SK-N-MC (cell line): ENCODE measurements at regions not wholly inside any gene's neighbourhood (a gene's known extent, or its start where the extent isn't known, plus 50 kb on each side); places are given as distances from the start of the nearest gene placed in this dataset.

Experiments
- DNase-seq: peaks from one replicate; pipeline ENCODE4 v3.0.0-alpha.2; 2011; ENCODE audit warnings: low read depth, low spot score
- H3K27ac ChIP-seq: fragments of 200-600 bp; sonication (generic); 2 replicates; pipeline ENCODE4 v1.5.1; 2016; ENCODE audit warnings: mixed run types
- H3K36me3 ChIP-seq: fragments of 200-600 bp; sonication (generic); 2 replicates; pipeline ENCODE4 v1.6.1; 2017; ENCODE audit warnings: antibody characterized with exemption, low read length, mixed read lengths; ENCODE audit not compliant: insufficient read depth
- H3K4me3 ChIP-seq: fragments of 200-600 bp; sonication (generic); 2 replicates; pipeline ENCODE4 v1.5.1; 2016
- H3K9ac ChIP-seq: fragments of 200-600 bp; sonication (generic); 2 replicates; pipeline ENCODE4 v1.8.0; 2017; ENCODE audit warnings: mixed run types, mixed read lengths; ENCODE audit not compliant: insufficient read length
- H3K9me3 ChIP-seq: fragments of 200-600 bp; sonication (generic); 2 replicates; pipeline ENCODE4 v1.6.1; 2017; ENCODE audit warnings: low read depth, mild to moderate bottlenecking, antibody characterized with exemption, low read length, moderate library complexity, mixed read lengths
- EZH2 ChIP-seq: fragments of 200-600 bp; sonication (generic); IDR thresholded peaks from one replicate; pipeline ENCODE4 v1.6.1; 2017; ENCODE audit warnings: antibody characterized with exemption
- FOXP2 ChIP-seq: optimal IDR thresholded peaks from 2 replicates; pipeline ENCODE3; 2011; ENCODE audit warnings: mild to moderate bottlenecking, moderate library complexity; ENCODE audit not compliant: insufficient read depth; ENCODE audit errors: extremely low read length, control extremely low read depth
- POLR2AphosphoS5 ChIP-seq: IDR thresholded peaks from 2 replicates; pipeline ENCODE4 v1.6.1; 2012; ENCODE audit warnings: mild to moderate bottlenecking, low read depth, low read length, borderline replicate concordance

GRCh38 chr18:54521846-54522245 lies 69.2 kb upstream of the DYNAP start:
- no peaks in the 10 kb centered on the region for H3K9me3 ChIP-seq
- H3K9ac ChIP-seq, result no peak overlapping the region
- no peaks in the 10 kb centered on the region for H3K36me3 ChIP-seq
- H3K27ac ChIP-seq, result no peak overlapping the region
- TF ChIP-seq FOXP2, result no peak
- TF ChIP-seq EZH2, result no peak
- no peak for TF ChIP-seq POLR2AphosphoS5
- no peak for DNase-seq
- no peak overlapping the region for H3K4me3 ChIP-seq

GRCh38 chr18:54528942-54529376 lies 62.1 kb upstream of the DYNAP start:
- H3K4me3 ChIP-seq, result no peak overlapping the region
- no peak overlapping the region for H3K27ac ChIP-seq
- no peak for DNase-seq
- H3K36me3 ChIP-seq, result no peaks in the 10 kb centered on the region
- H3K9me3 ChIP-seq, result no peaks in the 10 kb centered on the region
- H3K9ac ChIP-seq, result no peak overlapping the region
- TF ChIP-seq EZH2 (no peak), FOXP2 (no peak), POLR2AphosphoS5 (no peak)

DNA sequence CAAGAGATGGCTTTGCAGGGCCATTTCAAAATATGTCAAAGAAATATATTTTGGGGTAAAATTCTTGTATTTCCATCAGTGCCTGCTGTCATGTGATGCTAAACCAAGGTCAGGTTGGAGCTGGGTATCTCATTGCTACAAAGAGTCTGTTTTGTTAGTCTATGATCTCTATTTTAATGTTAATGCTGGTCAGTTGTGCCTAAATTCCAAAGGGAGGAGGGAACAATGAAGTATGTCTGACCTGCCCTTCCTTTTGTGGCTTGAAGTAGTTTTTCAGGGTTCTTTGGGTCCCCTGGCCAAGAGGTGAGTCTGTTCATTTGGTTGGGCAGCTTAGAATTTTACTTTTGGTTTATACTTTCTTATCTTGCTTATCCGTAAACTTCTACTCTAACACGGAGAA lies 61.6 kb upstream of the DYNAP start:
- no peaks in the 10 kb centered on the region for H3K36me3 ChIP-seq
- no peak for DNase-seq
- TF ChIP-seq FOXP2, result no peak
- no peak overlapping the region for H3K9ac ChIP-seq
- no peaks in the 10 kb centered on the region for H3K9me3 ChIP-seq
- H3K27ac ChIP-seq, result no peak overlapping the region
- no peak overlapping the region for H3K4me3 ChIP-seq

- no peak overlapping the region for H3K9ac ChIP-seq
- no peaks in the 10 kb centered on the region for H3K36me3 ChIP-seq
- no peak for TF ChIP-seq POLR2AphosphoS5
- H3K27ac ChIP-seq, result no peak overlapping the region
- no peaks in the 10 kb centered on the region for H3K9me3 ChIP-seq
- DNase-seq, result no peak
- H3K4me3 ChIP-seq, result no peak overlapping the region
These were observed 60.8 kb upstream of the DYNAP start for GRCh38 chr18:54530285-54530684.

DNA sequence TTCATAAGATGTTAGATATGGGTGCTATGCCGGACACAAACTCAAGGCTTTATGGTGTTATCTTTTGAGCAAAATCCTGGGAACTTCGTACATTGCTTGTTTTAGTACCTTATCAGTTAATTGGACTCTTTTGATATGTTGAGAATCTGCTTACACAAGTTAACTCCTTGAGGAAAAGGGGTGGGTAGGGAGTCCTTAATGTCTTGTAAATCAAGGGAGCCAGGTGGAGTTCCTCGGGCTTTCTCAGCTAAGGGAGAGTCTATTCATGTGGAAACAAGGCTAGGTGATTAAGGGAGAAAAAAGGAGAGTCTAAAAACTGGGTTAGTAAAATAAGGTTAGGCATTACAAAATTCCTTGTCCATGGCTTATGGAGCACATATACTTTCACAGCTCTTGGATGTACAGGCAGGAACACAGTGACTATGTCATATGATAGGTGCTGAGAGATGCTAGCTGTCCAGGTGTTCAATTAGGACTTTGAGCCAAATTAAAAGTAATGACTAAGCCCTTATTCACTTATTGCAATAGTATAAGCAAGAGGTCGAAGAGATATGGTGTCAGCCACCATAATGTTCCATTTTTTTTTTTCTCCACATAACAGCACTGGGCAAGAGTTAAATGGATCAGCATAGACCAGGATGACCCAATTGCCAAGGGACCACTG lies 59.5 kb upstream of the DYNAP start:
- H3K9ac ChIP-seq, result no peak overlapping the region
- no peaks in the 10 kb centered on the region for H3K9me3 ChIP-seq
- H3K27ac ChIP-seq, result no peak overlapping the region
- H3K4me3 ChIP-seq, result no peak overlapping the region
- no peak for DNase-seq
- no peak for TF ChIP-seq FOXP2
- no peak for TF ChIP-seq POLR2AphosphoS5
- no peak for TF ChIP-seq EZH2
- no peaks in the 10 kb centered on the region for H3K36me3 ChIP-seq

- DNase-seq, result no peak
- H3K9me3 ChIP-seq, result no peaks in the 10 kb centered on the region
- no peak overlapping the region for H3K4me3 ChIP-seq
- H3K27ac ChIP-seq, result no peak overlapping the region
- H3K9ac ChIP-seq, result no peak overlapping the region
- no peaks in the 10 kb centered on the region for H3K36me3 ChIP-seq
- TF ChIP-seq POLR2AphosphoS5, result no peak
- TF ChIP-seq FOXP2, result no peak
- TF ChIP-seq EZH2, result no peak
These were observed 58.8 kb upstream of the DYNAP start for GRCh38 chr18:54532222-54532621.

DNA sequence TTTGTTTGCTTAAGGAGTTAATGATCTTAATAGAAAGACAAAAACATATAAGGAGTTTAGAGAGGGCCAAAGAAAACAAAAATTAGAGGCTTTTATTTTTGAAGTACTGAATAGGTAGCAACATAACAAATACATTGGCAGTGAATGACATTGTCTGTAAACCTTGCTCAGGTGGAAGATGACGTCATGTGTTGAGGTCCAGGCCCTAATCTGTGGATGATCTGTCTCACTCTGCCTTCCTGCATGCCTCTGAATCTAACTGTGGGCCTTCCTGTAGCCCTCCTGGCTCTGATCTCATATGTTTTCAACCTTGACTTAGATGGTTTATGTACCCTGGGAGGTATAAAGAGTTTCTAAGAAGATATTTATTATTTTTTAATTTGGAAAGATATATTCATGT lies 58.1 kb upstream of the DYNAP start:
- no peaks in the 10 kb centered on the region for H3K9me3 ChIP-seq
- DNase-seq, result no peak
- no peak overlapping the region for H3K9ac ChIP-seq
- H3K4me3 ChIP-seq, result no peak overlapping the region
- H3K27ac ChIP-seq, result no peak overlapping the region
- H3K36me3 ChIP-seq, result no peaks in the 10 kb centered on the region
- TF ChIP-seq POLR2AphosphoS5, result no peak
- TF ChIP-seq EZH2, result no peak
- no peak for TF ChIP-seq FOXP2
